ENCODE measurements at regions not wholly inside any gene's neighbourhood (a gene's known extent, or its start where the extent isn't known, plus 50 kb on each side); places are given as distances from the start of the nearest gene placed in this dataset.
"Not testable (repeated sequence)": the region's sequence is repeated elsewhere in the genome, so short reads cannot be mapped to it uniquely, and the experiment has no call there.

DNA sequence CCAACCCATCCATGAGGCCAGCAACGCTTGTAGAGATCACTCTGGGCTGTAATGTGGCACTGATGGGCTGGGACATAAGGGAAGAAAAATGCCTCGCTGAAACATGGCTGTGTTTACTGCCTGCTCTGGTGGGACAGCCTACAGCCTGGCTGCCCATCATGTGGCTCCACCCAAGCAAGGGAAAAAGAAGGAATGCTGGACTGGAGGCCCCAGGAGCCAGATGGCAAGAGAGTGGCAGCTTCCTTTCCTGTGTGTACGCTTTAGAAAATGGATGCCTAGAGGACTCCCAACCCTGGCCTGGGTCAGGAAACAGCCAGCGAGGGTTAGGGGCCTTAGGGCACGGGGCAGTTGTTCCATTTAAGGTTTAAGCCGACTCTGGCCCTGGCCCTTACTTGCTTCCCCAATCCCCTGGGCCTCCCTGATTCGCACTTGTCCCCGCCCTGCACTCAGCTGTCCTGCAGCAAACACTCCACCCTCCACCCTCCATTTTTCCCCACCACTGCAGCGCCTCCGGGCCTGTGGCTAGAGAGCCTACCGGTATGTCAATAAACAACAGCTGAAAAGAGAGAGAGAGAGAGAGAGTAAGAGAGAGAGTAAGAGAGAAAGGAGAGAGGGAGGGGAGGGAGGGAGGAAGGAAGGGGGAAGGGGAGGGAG, 819.4 kb downstream of the SEMA5A start:
- H3K4me1 ChIP-seq, result no peaks in the 10 kb centered on the region
- no peaks in the 10 kb centered on the region for H3K9me3 ChIP-seq
- H3K27ac ChIP-seq, result no peak overlapping the region
- intact Hi-C loops (cut with DNase I), result no loop called here
- H3K36me3 ChIP-seq, result no peaks in the 10 kb centered on the region
- TF ChIP-seq, protein P1, sequence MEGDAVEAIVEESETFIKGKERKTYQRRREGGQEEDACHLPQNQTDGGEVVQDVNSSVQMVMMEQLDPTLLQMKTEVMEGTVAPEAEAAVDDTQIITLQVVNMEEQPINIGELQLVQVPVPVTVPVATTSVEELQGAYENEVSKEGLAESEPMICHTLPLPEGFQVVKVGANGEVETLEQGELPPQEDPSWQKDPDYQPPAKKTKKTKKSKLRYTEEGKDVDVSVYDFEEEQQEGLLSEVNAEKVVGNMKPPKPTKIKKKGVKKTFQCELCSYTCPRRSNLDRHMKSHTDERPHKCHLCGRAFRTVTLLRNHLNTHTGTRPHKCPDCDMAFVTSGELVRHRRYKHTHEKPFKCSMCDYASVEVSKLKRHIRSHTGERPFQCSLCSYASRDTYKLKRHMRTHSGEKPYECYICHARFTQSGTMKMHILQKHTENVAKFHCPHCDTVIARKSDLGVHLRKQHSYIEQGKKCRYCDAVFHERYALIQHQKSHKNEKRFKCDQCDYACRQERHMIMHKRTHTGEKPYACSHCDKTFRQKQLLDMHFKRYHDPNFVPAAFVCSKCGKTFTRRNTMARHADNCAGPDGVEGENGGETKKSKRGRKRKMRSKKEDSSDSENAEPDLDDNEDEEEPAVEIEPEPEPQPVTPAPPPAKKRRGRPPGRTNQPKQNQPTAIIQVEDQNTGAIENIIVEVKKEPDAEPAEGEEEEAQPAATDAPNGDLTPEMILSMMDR (IDR thresholded peaks at IDR 0.05), result no peak
- H3K4me3 ChIP-seq, result no peak overlapping the region
- H3K27me3 ChIP-seq, result no peaks in the 10 kb centered on the region
- ATAC-seq (no peak), DNase-seq (no peak)

DNA sequence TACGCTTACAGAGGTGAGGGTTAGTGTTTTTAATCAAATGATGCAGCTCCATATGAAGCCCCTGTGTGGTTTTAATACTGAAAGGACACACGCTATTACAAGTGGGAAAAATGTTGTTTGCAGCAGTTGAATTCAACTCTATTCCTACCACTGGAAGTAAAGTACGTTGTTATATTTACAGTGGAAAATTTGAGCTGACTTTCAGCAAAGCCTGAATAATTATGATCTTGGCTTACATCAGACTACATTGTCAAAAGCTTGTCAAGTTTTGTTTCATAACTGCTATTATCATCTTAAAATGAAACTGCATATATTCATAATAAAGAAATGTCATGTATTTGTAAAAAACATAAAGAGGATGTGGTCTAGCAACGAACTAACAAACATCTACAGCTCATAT, 818.5 kb downstream of the SEMA5A start:
- intact Hi-C loops (cut with DNase I), result no loop called here
- Histone ChIP-seq H3K4me3 (no peak overlapping the region), H3K36me3 (no peaks in the 10 kb centered on the region), H3K9me3 (no peaks in the 10 kb centered on the region), H3K27ac (no peak overlapping the region), H3K27me3 (no peaks in the 10 kb centered on the region), H3K4me1 (no peaks in the 10 kb centered on the region)
- DNase-seq, result no peak
- TF ChIP-seq, protein P1 (IDR thresholded peaks at IDR 0.05), result no peak
- no peak for ATAC-seq

DNA sequence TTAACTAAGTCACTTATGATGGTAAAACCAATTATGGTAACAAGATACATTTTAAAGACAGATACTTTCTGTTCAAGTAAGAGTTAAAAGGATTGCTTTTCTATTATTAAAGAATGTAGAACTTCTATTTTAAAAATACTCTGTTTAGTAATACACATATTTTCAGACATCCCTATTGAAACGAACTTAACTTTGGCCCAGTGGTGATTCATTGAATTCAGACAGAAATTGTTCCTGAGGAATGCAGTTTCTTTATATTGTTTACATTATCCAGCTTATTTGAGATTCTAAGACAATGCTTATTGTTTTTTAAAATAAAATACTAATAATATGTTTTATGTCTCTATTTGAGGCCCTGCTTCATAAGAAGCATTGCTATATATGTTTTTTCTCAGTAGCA, 816.4 kb downstream of the SEMA5A start:
- Histone ChIP-seq H3K36me3 (no peaks in the 10 kb centered on the region), H3K27ac (no peak overlapping the region), H3K4me3 (no peak overlapping the region), H3K4me1 (no peaks in the 10 kb centered on the region), H3K27me3 (no peaks in the 10 kb centered on the region), H3K9me3 (no peaks in the 10 kb centered on the region)
- DNase-seq, result no peak
- intact Hi-C loops (cut with DNase I), result no loop called here
- TF ChIP-seq, protein P1 (IDR thresholded peaks at IDR 0.05), result no peak
- ATAC-seq, result no peak

DNA sequence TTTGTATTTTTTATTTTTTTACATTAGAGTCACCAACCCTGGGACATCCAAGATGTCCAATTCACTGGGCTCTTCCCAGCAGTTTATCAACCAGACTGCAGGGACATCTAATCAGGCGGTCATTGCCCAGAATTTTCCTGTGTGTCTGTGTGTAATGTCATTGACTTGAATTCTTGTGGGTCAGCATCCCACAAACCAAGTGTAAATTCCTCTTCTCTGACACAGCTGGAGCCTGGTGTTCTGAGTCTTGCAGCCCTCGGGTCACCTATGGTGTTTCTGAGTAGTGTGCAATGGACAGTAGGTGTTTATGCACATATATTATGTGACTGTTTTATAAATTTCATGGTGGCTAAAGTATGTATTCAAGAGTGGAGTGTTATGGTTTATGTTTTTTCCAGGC, 815.7 kb downstream of the SEMA5A start:
- Histone ChIP-seq H3K27ac (no peak overlapping the region), H3K36me3 (no peaks in the 10 kb centered on the region), H3K4me3 (no peak overlapping the region), H3K4me1 (no peaks in the 10 kb centered on the region), H3K27me3 (no peaks in the 10 kb centered on the region), H3K9me3 (no peaks in the 10 kb centered on the region)
- DNase-seq, result no peak
- ATAC-seq, result no peak
- TF ChIP-seq, protein P1 (IDR thresholded peaks at IDR 0.05), result no peak
- intact Hi-C loops (cut with DNase I), result no loop called here

DNA sequence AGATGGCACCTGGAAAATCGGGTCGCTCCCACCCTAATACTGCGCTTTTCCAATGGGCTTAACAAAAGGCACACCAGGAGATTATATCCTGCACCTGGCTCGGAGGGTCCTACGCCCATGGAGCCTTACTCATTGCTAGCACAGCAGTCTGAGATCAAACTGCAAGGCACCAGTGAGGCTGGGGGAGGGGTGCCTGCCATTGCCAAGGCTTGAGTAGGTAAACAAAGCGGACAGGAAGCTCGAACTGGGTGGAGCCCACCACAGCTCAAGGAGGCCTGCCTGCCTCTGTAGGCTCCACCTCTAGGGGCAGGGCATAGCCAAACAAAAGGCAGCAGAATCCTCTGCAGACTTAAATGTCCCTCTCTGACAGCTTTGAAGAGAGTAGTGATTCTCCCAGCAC, 814.8 kb downstream of the SEMA5A start:
- H3K4me3 ChIP-seq; H3K27ac ChIP-seq; H3K4me1 ChIP-seq; H3K27me3 ChIP-seq; intact Hi-C loops (cut with DNase I); ATAC-seq; DNase-seq; H3K36me3 ChIP-seq; H3K9me3 ChIP-seq: not testable (repeated sequence)

DNA sequence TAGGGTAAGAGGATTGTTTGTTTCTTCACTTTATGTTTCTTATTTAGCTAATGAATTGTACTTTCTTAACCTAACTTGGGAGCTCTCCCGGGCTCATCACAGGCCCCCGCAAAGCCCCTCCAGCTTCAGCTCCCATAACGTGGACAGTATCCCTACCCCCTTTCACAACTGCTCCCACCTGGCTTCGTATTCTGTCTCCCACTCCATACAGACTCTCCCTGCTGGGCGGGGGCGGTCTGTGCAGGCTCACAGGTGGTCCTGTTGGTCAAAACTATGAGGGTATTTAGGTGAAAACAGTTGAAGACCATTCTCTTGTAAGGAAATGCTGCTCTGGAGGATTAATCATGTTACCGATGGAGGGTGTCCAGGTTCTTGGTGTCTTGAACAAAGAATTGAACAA, 805.3 kb downstream of the SEMA5A start:
- Histone ChIP-seq H3K27ac (no peak overlapping the region), H3K4me3 (no peak overlapping the region), H3K36me3 (no peaks in the 10 kb centered on the region), H3K27me3 (no peaks in the 10 kb centered on the region), H3K9me3 (no peaks in the 10 kb centered on the region), H3K4me1 (no peaks in the 10 kb centered on the region)
- TF ChIP-seq, protein P1 (IDR thresholded peaks at IDR 0.05), result no peak
- ATAC-seq, result no peak
- intact Hi-C loops (cut with DNase I), result no loop called here
- no peak for DNase-seq
